ENCODE measurements at regions not wholly inside any gene's neighbourhood (a gene's known extent, or its start where the extent isn't known, plus 50 kb on each side); places are given as distances from the start of the nearest gene placed in this dataset.

GRCh38 chr4:175951794-175952193 lies 113.8 kb upstream of the WDR17 start:
- no peak for DNase-seq

GRCh38 chr4:175953116-175953515 lies 112.5 kb upstream of the WDR17 start:
- no peak for DNase-seq

DNA sequence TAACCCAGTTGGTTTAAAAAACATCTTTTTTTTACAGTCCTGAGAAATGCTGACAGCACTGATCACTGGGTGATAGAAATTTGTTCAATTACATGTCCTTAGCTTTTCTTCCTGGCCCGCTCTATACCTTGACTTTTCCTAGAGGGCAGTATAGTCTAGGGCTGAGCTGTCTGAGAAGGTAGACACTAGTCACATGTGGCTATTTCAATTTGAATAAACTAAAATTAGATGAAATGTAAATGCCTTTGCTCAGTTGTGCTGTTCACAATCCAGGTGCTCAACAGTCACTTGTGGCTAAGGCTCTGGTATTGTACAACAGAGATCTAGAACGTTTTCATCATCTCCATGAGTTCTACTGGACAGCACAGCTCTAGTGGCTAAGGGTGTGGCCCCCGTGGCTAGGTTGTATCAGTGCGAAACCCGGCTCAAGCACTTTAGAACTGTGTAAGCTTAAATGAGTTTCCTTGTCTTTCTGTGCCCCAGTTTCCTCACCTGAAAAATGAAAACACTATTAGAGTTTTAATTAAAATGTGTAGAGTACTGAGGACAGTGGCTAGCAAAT lies 111.6 kb upstream of the WDR17 start:
- DNase-seq: no peak

DNA sequence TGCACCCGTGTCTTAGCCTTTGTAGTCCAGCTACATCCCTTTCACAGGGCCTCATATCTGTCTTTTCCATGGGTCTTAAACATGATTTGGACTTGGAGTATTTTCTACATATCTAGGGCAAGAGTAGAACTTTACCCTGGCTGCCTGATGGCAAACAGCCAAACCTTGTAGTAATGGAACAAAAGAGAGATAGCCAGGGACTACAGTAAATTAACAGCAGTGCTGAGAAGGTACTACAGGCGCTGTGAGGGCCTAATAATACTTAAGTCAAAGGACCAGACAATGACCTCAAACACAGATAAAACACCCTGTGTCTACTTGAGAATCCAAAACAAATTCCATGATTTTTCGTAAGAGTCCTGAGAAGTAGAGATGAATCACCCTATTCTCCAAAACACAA lies 111.0 kb upstream of the WDR17 start:
- no peak for DNase-seq

GRCh38 chr4:175961604-175962003 lies 104.0 kb upstream of the WDR17 start:
- DNase-seq: no peak

- no peak for DNase-seq
Observed at GRCh38 chr4:175970072-175970471, 95.6 kb upstream of the WDR17 start.

- DNase-seq: no peak
Observed at GRCh38 chr4:175970724-175971123, 94.9 kb upstream of the WDR17 start.

GRCh38 chr4:175971388-175972179 lies 94.1 kb upstream of the WDR17 start:
- no peak for DNase-seq

DNA sequence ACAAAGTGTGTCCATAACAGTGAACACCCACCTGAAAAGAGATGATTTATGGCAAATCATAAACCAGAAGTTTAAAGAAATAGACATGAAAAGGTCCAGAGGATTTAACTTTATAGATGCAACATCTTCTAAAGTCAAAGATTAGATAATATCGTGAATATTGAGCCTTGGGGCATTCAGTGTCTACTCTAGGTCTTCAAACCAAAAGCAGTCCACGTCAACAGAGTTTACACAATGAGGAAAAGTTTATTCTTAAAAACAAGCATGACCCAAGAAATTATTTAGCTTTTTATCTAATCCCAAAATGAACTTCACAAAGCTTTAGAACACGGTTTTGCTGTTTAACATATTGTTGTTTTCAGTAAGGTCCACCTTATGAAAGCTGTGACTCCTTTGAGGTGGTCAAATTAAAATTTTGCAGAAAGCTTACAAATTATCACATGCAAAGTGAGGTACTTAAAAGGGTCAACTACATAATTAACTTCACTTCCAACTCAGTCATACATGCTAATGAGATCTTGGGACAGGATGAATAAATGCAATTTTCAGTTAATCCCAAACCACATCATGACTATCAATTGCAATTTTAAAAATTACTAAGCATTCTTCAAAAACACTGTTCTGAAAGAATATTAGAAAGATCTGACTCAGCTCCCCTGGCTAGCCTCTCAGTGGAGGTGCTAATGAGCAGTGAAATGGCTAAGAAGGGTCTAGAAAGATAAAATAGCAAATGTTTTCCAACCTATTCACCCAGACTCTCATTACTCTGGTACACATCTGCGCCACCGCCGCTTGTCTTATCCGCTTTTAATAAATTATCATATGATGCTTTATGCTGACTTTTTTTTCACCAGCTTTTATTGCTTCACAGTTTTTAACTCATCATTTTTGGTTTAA lies 92.4 kb upstream of the WDR17 start:
- no peak for DNase-seq

GRCh38 chr4:175983636-175984035 lies 82.0 kb upstream of the WDR17 start:
- DNase-seq: no peak

DNA sequence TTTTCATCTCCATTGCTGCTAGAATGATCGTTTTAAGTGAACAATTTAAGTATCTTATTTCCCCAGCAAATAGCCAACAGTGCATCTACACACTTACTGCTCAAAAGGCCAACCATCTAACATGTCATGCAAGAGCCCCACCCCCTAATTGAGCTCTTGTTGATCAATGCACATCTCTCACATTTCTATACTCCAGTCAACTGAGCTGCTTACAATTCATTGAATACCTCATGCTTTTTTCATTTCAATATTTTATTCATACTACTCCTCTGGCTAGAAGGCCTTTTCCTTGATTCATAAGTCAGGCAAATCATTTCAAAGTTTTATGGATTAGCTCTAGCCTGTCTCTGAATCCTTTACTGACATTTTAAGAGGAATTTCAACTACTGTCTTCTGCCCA lies 79.0 kb upstream of the WDR17 start:
- no peak for DNase-seq

- no peak for DNase-seq
Observed at GRCh38 chr4:175988511-175988910, 77.1 kb upstream of the WDR17 start.

GRCh38 chr4:175996206-175996605 lies 69.4 kb upstream of the WDR17 start:
- DNase-seq: no peak

DNA sequence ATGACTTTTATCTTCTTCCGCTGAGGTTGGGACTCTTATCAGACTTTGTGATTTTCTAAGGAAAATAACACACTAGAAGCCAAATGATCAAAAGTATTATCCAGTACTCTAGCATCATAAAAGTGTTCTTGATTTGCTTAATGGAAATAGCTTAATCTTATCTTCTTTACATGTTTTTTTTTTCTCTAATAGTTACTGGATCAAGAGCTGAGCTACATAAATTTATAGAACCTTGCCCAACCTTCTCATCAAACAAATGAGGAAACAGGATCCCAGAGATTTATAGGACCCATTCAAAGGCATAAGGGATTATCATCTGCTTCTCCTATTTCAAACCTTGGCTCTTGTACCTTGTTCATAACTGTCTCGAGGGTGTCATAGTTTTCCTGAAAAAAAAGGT lies 68.3 kb upstream of the WDR17 start:
- DNase-seq: no peak

DNA sequence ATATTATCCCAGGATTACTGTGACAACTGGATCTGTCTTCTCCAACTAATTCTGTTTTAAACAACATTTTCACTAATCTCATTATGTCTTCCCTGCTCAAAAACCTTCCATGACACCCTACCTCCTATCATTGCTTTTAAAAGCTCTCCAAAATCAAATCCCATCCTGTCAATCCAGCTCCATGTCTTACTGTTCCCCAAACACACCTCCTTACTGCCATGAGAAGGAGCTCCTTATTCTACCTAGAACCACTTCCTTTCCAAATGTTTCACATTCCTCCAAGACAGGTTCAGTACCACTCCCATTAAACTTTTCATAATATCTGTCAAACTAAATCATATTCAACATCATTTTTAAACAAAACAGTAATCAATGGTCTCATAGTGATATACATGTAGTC lies 66.9 kb upstream of the WDR17 start:
- no peak for DNase-seq

DNA sequence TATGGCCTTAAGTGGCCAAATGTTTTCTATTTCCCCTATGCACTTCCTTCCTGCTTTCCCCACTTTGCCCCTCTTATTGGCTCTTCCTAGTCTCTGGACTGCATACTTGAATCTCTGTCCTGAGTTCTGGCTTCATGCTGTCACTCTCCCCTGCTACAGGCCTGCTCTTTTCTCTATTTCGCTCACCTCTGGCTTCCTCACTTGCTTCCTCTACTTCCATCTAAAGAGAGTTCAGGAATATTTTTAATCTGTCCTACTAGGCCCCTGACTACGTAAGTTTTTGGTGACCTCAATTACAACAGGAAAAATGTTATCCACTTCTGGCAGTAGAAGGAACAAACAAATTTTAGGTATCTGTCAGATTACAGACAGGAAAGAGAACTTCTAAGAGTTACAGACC lies 65.7 kb upstream of the WDR17 start:
- DNase-seq: no peak

- DNase-seq: no peak
Observed at GRCh38 chr4:176001151-176002006, 64.3 kb upstream of the WDR17 start.

DNA sequence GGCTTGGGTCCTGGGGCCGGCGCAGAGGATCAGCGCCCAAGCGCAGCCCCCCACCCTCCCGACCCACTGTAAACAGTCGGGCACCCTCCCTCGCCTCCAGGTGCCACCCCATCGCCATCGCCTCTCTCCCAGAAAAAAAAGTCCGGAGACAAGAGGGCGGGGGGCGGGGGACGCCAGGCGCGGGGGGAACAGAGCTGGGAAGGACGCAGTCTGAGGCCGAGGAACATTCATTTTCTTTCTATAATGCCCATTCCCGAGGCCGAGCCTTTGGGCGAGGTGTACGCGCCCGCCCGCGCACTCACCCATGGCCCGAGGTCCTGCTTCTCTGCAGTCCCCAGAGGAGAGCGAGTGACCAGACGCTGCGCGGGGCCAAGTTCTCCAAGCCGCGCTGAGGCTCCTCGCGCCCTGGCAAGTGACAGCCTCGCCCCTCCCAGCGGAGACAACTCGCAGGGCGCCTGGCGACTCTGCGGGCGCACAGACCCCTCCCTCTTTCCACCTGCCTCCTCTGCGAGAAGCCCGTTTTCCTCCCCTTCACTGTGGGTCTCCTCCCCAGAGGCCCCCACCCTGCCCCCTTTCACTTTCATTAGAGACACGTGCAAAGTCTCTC lies 63.5 kb upstream of the WDR17 start:
- no peak for DNase-seq

- DNase-seq: no peak
Observed at GRCh38 chr4:176005766-176006165, 59.9 kb upstream of the WDR17 start.

DNA sequence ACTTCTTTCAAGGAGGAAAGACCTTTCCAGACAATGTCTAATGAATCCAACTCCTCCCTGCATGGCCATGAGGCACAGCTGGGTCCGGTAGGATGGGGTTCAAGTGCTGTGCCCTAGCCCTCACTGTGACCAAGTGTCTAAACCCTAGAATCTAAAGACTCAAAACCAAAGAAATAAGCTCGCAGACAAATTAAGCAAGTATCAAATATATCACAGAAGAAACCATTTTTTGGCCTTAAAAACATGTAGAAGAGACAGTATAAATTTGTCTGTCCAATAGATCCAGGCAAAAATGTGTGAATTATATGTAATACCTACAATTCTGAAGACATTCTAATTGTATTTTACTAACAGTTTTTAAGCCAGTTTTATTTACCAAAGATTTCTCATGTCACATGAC lies 56.4 kb upstream of the WDR17 start:
- DNase-seq: no peak

GRCh38 chr4:176011529-176011928 lies 54.1 kb upstream of the WDR17 start:
- no peak for DNase-seq

DNA sequence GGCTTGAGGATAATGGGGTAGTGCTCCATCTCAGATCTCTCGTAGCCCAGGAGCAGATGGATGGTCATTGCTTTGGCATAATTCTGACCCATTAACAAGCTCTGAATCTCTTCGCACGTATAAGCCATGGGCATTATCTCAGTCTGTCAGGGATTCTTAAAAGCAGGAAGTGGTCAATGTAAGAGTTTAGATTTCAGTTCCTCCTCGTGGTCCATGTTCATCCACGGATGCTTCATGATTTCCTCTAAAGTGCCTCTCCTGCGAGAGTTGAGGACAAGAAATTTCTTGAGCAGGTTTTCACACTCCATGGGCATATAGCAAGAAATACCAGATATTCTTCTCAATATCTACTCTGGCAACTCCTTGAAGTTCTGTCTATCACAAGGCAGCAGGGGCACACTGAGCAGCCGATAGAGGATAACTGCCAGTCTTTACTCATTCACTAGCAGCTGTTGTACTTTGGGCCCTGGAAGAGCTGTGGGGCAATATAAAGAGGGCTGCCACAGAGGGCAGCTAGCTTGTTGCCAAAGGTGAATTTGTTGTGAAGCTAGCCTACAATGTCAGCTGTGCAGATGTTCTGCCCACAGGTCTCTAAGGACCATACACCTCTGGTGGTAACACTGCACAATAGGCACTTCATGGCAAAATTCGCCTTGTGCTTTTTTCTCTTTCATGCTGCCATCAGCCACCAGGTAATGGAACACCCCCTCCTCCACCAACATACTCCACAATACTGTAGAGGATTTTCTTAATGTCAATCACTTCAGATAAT lies 52.0 kb upstream of the WDR17 start:
- DNase-seq: no peak

Measured in DMS153 (cell line).